GM23248 (cell line): ENCODE measurements at regions not wholly inside any gene's neighbourhood (a gene's known extent, or its start where the extent isn't known, plus 50 kb on each side); places are given as distances from the start of the nearest gene placed in this dataset.

Experiments
- EZH2 ChIP-seq: fragments of 200-600 bp; sonication (generic); IDR thresholded peaks from 2 replicates; pipeline ENCODE4 v1.6.1; 2018; ENCODE audit warnings: antibody characterized with exemption, mild to moderate bottlenecking; ENCODE audit not compliant: insufficient read depth, poor library complexity, severe bottlenecking
- EZH2phosphoT487 ChIP-seq: fragments of 200-600 bp; sonication (generic); IDR thresholded peaks from 2 replicates; pipeline ENCODE4 v1.6.1; 2018; ENCODE audit warnings: antibody characterized with exemption, moderate library complexity, mild to moderate bottlenecking, low read depth; ENCODE audit not compliant: insufficient read depth

DNA sequence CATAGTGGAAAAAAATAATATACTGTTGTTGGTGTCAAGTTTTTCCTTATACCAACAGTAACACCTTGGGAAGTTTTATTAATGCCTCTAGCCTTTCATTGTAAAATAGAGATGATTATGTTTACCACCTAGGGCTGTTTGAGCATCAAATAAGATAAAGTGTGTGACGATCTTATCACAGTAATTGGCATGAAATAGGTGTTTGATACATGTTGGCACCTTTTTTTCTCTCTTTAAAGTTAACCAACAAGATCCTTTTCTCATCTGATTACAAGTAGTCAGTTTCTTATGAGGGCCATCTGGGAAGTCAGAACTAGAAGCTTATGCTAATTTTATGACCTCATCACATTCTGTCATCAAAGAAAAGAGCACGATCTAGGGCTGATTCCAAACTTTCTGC lies 669.5 kb downstream of the CCSER2 start:
- TF ChIP-seq EZH2phosphoT487: no peak
- no peak for TF ChIP-seq EZH2
